ES-I3 (cell line): ENCODE measurements at regions not wholly inside any gene's neighbourhood (a gene's known extent, or its start where the extent isn't known, plus 50 kb on each side); places are given as distances from the start of the nearest gene placed in this dataset.
"Not testable (repeated sequence)": the region's sequence is repeated elsewhere in the genome, so short reads cannot be mapped to it uniquely, and the experiment has no call there.

Experiments
- H3K36me3 ChIP-seq: 2 replicates; pipeline ENCODE4 v1.6.1; 2013; ENCODE audit warnings: mild to moderate bottlenecking, low read length, control low read depth, moderate library complexity; ENCODE audit not compliant: insufficient read depth
- H3K4me1 ChIP-seq: 2 replicates; pipeline ENCODE4 v1.6.1; 2013; ENCODE audit warnings: mild to moderate bottlenecking, control low read depth, low read length; ENCODE audit not compliant: insufficient read depth
- H3K9ac ChIP-seq: 2 replicates; pipeline ENCODE4 v1.6.1; 2013; ENCODE audit warnings: low read depth, mild to moderate bottlenecking, low read length, moderate library complexity
- H3K9me3 ChIP-seq: 2 replicates; pipeline ENCODE4 v1.6.1; 2013; ENCODE audit warnings: mild to moderate bottlenecking, low read length, moderate library complexity; ENCODE audit not compliant: control insufficient read depth, insufficient read depth

DNA sequence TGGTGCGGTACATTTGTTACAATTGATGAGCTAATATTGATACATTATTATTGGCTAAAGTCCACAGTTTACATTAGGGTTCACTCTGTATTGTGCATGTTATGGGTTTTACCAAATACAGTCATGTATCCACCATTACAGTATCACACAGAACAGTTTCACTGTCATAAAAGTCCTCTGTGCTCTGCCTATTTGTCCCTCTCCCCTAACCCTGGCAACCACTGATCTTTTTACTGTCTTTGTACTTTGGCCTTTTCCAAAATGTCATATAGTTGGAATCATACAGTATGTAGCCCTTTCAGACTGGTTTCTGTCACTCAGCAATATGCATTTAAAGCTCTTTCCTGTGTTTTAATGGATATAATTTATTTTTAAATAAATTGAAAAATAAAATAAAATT, 83.1 kb upstream of the SLC4A7 start:
- Histone ChIP-seq H3K36me3 (no peaks in the 10 kb centered on the region), H3K9me3 (no peaks in the 10 kb centered on the region), H3K9ac (no peak overlapping the region), H3K4me1 (peaks cover 22% of the 10 kb centered on the region)

DNA sequence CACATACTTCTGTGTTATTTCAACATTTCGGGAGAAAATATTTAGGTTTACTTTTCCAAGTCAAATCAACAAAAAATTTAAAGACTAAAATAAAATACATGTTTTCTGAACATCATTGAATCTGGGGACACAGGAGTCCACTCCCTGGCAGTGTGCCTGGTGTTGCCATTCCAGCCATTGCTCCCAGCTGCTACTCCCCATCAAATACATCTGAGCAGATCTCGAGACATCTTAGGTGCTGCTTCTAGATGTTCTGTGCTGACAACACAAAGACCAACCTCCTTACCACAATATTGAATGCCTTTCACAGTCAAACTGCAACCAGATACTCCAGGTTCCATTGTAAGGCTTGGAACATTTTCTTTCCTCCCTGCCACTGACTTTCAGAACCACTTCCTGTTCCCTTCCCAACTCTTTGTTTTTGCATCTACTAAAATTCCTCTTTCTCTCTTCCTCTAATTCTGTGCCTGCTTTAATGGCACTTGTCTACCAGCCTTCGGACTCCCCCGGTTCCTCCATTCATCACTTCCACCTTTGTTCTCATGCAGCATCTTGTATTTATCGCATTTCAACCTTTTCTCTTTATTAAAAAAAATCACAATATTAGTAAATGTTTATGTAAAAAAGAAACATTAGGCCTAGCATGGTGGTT, 81.1 kb upstream of the SLC4A7 start:
- Histone ChIP-seq H3K9me3 (no peaks in the 10 kb centered on the region), H3K36me3 (no peaks in the 10 kb centered on the region), H3K4me1 (peaks cover 12% of the 10 kb centered on the region)

DNA sequence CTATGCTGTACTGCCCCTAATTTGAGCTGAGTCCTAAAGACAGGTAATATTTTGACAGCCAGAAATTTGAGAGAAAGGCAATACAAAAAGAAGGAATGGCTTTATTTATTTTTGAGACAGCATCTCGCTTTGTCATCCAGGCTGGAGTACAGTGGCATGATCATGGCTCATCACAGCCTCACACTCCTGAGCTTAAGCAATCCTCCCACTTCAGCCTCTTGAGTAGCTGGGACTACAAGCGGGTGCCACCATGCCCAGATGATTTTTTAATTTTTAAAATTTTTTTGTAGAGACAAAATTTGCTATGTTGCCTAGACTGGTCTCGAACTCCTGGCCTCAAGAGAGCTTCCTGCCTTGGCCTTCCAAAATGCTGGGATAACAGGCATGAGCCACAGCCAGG, 77.4 kb upstream of the SLC4A7 start:
- no peaks in the 10 kb centered on the region for H3K36me3 ChIP-seq
- no peak overlapping the region for H3K9ac ChIP-seq
- H3K4me1 ChIP-seq, result peaks cover 23% of the 10 kb centered on the region
- H3K9me3 ChIP-seq, result no peaks in the 10 kb centered on the region

More for the DNA sequence above, 81.1 kb upstream of the SLC4A7 start:
- no peak overlapping the region for H3K9ac ChIP-seq

DNA sequence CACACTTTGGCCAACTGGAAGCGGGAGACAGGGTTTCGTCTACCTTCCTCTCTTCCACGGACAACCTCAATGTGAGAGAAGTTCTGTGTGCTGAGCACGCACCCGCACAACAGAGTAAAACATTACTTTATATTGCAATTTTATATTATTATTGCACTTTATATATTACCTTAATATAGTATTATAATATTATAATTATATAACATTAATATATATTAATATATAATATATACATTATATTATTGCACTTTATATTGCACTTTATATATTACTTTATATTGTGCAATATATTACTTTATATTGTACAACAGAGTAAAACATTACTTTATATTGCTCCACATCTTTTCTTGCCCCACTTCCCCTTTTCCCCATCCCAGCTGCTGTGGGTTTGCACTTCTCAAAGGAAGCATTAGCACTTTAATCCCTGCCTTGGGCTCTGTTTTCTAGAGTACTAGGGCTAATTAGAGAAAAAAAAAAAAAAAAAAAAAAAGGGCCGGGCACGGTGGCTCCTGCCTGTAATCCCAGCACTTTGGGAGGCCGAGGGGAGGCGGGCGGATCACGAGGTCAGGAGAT, 76.4 kb upstream of the SLC4A7 start:
- H3K9me3 ChIP-seq, result no peaks in the 10 kb centered on the region
- no peaks in the 10 kb centered on the region for H3K36me3 ChIP-seq
- peaks cover 23% of the 10 kb centered on the region for H3K4me1 ChIP-seq
- no peak overlapping the region for H3K9ac ChIP-seq

DNA sequence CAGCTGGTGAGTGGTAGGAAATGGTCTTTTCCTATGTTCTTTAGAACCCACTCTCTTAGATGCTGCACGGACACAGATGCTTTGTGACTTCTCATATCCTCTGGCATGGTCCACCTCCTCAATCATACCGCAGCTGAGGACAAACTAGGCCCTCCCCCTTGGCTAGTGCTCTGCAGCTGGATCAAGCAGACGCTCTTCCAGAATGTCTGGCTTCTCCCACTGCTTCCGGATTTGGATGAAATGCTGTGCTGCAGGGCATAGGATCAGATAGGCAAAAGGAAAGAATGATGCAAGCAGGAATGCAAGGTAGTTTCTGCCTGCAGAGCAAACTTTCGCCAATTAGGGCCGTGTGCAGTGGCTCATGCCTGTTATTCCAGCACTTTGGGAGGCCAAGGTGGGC, 75.7 kb upstream of the SLC4A7 start:
- no peaks in the 10 kb centered on the region for H3K36me3 ChIP-seq
- peaks cover 16% of the 10 kb centered on the region; the same call in 1 of the 2 replicates for H3K4me1 ChIP-seq
- H3K9ac ChIP-seq, result no peak overlapping the region
- H3K9me3 ChIP-seq, result 0 out of 2 replicates have a peak, but pooled peaks cover under 1% of the 10 kb centered on the region

DNA sequence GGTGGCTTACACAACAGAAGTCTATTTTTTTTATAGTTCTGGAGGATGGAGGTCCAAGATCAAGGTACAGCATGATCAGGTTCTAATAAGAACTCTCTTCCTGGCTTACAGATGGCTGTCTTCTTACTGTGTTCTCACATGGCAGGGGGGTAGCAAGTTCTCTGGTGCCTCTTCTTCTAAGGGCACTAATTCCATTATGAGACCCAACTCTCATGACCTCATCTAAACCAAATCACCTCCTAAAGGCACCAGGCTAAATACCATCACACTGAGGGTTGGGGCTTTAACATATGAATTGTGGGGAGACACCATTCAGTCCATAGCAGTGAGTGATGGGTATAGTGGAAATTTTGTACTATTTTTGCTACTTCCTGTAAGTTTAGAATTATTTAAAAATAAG, 75.2 kb upstream of the SLC4A7 start:
- Histone ChIP-seq H3K9me3 (0 out of 2 replicates have a peak, but pooled peaks cover 5% of the 10 kb centered on the region), H3K4me1 (peaks cover 13% of the 10 kb centered on the region; the same call in 1 of the 2 replicates), H3K9ac (no peak overlapping the region), H3K36me3 (no peaks in the 10 kb centered on the region)

DNA sequence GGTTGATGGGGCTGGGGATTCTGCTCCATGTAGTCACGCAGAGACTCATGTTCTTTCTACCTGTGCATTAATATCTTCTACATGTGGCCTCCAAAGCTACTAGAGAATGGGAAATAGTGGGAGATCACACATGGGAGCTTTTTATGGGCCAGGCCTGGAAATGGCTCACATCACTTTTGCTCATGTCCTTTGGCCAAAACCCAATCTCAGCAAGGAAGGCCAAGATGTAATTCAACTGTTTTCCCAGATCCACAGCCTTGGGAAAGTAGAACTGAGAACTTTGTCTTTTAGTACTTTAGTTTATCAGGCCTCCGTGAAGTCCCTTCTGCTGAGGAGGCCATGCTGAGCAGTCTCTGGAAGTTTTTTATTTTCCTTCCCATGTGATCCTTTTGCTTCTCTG, 73.2 kb upstream of the SLC4A7 start:
- Histone ChIP-seq H3K36me3 (no peaks in the 10 kb centered on the region), H3K4me1 (peaks cover 12% of the 10 kb centered on the region; the same call in 1 of the 2 replicates), H3K9ac (no peak overlapping the region), H3K9me3 (peaks cover 13% of the 10 kb centered on the region)

DNA sequence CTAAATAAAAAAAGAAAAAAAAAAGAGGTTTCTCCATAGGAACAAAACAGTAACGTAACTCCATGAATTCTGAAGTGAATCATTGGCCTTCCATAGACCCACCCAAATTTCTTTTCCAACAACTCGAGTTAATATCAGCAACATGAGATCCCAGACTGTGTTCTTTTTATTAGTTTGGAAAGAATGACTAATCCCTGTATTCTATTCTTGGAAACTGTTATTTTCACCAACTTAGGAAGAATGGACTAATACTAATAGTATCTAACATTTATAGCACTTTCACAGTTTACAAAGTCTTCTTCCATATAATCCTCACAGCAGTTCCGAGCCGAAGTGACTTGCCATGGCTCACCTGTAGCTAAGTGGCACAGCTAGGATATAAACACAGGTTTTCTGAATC, 72.7 kb upstream of the SLC4A7 start:
- H3K9me3 ChIP-seq, result peaks cover 13% of the 10 kb centered on the region
- peaks cover 12% of the 10 kb centered on the region; the same call in 1 of the 2 replicates for H3K4me1 ChIP-seq
- H3K9ac ChIP-seq, result no peak overlapping the region
- no peaks in the 10 kb centered on the region for H3K36me3 ChIP-seq

DNA sequence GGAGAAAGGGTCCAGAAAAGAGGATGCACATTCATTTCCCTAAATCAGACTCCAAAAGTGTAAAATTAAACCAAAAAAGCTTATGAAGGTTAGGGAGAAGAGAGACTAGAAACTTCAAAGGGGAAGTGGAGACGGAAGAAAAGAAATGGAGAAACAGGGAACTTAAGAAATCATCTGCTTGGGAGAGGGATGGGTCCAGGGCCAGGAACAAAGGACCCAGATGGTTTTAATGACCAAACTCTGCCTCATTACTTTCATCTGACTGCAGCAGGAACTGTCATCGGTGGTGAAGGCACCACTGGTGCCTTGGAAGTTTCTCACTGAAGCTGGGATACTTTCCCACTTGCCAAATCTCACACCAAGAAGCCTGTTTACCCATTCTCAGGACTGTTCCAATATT, 70.5 kb upstream of the SLC4A7 start:
- Histone ChIP-seq H3K36me3 (no peaks in the 10 kb centered on the region; the same call in 1 of the 2 replicates), H3K9me3 (peaks cover 16% of the 10 kb centered on the region), H3K9ac (no peak overlapping the region), H3K4me1 (peaks cover 5% of the 10 kb centered on the region; the same call in 1 of the 2 replicates)

DNA sequence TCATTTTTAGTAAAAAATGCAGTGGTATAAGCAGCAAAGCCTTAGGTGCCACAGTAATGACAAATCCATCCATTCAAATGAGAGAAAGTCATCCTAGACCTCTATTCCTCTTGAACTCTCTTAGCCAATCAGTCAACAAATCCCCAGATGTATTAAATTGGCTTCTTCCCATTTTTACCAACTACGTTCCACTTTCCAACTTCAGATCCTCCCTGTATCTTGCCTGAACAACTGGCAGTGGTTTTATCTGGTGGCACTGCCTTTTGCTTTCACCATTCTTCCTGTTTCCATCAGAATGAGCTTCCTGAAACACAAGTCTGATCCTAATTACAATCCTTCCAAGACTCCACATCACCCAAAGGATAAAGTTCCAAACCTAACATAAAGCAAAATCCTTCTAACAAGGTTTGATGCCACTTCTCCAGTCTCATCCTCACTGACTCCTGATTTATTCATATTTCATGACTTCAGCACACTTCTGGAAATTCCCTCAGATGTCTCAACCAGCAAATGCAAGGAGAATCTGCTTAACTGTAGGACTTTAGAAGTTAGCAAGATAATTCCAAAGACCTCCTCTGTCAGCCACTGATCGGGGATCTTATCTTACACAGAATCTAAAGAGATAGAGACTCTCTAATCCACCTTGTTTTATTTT, 69.8 kb upstream of the SLC4A7 start:
- no peaks in the 10 kb centered on the region for H3K4me1 ChIP-seq
- H3K36me3 ChIP-seq, result no peaks in the 10 kb centered on the region; the same call in 1 of the 2 replicates
- no peak overlapping the region for H3K9ac ChIP-seq
- H3K9me3 ChIP-seq, result peaks cover 16% of the 10 kb centered on the region

DNA sequence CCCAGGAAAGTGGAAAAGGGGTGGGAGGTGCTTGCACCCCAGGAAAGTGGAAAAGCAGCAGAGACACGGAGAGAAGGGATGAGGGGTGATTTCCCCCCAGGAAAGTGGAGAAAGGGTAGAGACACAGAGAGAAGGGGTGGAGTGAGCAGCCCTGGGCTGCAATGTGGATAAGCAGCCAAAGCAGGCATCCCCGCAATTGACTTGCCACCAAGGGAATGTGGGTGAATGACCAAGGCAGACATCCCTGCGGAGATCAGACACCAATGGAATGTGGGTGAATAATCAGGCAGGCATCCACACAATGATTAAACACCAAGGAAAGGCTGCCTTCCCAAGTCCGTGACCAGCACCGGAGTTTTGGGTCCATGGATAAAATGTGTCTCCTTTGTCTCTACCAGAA, 68.5 kb upstream of the SLC4A7 start:
- H3K9me3 ChIP-seq, result peaks cover 16% of the 10 kb centered on the region
- not testable (repeated sequence) for H3K36me3 ChIP-seq, H3K4me1 ChIP-seq, H3K9ac ChIP-seq

DNA sequence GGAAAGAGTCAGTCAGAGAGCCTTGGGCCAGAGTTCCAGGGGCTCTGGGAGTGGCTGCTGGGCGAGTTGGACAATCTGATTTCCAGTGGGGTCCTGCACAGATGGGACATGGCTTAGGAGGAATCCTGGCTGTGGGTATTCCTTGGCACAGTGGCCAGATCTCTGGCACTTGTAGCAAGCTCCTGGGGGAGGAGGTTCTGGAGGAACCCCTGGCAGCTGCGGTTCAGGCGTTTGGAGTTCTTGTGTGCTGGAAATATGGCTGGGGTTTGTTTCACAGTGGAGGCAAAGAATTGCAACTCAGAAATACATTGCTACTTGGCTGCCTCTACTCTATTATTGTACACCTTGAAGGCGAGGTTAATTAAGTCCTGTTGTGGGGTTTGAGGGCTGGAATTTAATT, 67.2 kb upstream of the SLC4A7 start:
- H3K4me1 ChIP-seq, H3K9ac ChIP-seq, H3K36me3 ChIP-seq: not testable (repeated sequence)
- peaks cover 16% of the 10 kb centered on the region for H3K9me3 ChIP-seq

DNA sequence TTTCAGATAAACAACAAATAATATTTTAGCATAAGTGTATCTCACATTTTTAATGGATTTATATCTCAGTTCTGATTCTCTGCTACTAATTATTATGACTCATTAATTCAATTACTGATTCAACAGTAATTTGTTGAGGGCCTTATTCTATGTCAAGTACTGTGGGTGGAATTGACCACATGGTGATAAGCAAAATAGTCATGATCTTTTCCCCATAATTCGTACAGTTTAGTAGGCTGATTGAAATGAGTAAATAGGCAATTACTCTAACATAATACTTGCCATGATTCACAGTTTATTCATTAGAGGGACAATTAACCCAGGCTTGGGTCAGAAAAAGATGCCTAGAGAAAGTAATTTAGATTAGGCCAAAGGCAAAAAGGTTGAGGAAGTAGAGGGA, 60.9 kb upstream of the SLC4A7 start:
- Histone ChIP-seq H3K9ac (no peak overlapping the region), H3K36me3 (no peaks in the 10 kb centered on the region), H3K4me1 (peaks cover 5% of the 10 kb centered on the region; the same call in 1 of the 2 replicates), H3K9me3 (no peaks in the 10 kb centered on the region)

DNA sequence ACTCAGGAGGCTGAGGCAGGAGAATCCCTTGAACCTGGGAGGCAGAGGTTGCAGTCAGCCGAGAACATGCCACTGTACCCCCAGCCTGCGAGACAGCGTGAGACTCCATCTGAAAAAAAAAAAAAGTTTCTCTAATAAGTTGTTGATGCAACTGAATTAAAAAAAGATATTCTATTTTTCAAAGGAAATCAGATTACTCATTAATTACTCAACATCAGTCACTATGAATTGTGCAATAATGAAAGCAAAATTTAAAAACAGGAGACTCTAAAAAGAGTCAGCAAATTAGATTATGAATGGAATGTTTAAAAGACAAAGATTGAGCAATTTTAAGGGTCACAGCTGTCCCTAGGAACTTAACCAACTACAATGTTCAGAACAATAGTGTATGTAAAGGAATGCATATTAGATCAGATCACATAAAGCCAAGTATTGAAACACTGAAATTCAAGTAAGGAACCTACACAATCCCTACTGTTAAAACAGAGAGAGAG, 60.2 kb upstream of the SLC4A7 start:
- H3K9me3 ChIP-seq, result no peaks in the 10 kb centered on the region
- H3K4me1 ChIP-seq, result peaks cover 5% of the 10 kb centered on the region; the same call in 1 of the 2 replicates
- H3K36me3 ChIP-seq, result no peaks in the 10 kb centered on the region
- H3K9ac ChIP-seq, result no peak overlapping the region

DNA sequence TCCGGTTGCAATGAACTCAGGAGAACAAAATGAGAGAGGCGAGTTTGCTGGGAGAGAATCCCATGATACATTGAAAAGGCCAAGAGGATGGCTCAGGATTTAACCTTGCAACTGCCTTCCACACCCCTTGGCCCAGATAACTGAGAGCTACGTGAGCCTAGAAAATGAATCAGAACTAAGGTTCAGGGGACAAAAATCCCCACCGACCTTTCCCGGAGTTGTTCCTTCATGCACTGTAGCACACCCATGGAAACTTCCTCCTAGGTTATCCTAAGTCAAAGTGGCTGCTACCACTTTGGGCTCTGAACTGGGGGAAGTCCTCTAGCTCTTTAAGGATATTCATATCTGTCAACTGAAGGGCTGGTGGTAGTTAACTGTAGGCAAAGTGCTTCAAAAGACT, 58.3 kb upstream of the SLC4A7 start:
- H3K9ac ChIP-seq, result no peak overlapping the region
- peaks cover 5% of the 10 kb centered on the region; the same call in 1 of the 2 replicates for H3K4me1 ChIP-seq
- no peaks in the 10 kb centered on the region for H3K36me3 ChIP-seq
- no peaks in the 10 kb centered on the region for H3K9me3 ChIP-seq
